ENCODE measurements at regions not wholly inside any gene's neighbourhood (a gene's known extent, or its start where the extent isn't known, plus 50 kb on each side); places are given as distances from the start of the nearest gene placed in this dataset.

DNA sequence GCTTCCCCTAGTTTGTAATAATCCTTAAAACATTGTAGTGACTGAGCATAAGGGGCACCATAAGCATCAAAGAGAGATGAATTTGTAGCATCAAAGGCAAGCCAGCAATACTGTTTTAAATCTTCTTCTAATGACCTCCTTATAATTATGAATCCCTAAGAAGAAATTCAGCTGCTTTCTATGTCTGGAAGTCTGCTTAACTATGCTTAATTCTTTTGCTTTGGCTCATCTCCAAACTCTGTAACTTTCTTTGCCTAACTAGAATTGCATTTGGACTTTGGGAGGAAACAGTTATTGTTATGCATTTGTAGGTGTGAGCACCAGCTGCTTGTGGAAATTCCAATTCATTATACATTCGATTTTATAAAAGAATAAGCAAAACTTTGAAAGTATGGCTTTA, 117.7 kb upstream of the SPATA16 start:
- no peak for DNase-seq (ENCODE audit: low read depth, low spot score)
- no peak overlapping the region for H3K4me2 ChIP-seq (ENCODE audit: control insufficient read depth, extremely low read depth, insufficient read depth, low read depth, low read length)
- H3K79me2 ChIP-seq (ENCODE audit: control insufficient read depth, insufficient read depth, low read length): no peaks in the 10 kb centered on the region
- no peaks in the 10 kb centered on the region for H3K9me1 ChIP-seq (ENCODE audit: control insufficient read depth, extremely low read depth, insufficient read depth, low read length)
- no peaks in the 10 kb centered on the region for H3K9me3 ChIP-seq (ENCODE audit: control insufficient read depth, low read depth, low read length)
- dilution Hi-C loops (cut with MboI; ENCODE audit: extremely low pct_ligation_motif_present, low sequenced_read_pairs): no loop called here
- no peak for FAIRE-seq
- H4K20me1 ChIP-seq (ENCODE audit: control insufficient read depth, extremely low read depth, insufficient read depth, low read length): no peaks in the 10 kb centered on the region
- no peak for TF ChIP-seq EZH2 (IDR thresholded peaks at IDR 0.05; ENCODE audit: low read length)
- H3K9ac ChIP-seq (ENCODE audit: control insufficient read depth, extremely low read depth, insufficient read depth, low read length): no peak overlapping the region
- H3K27me3 ChIP-seq (ENCODE audit: control insufficient read depth, extremely low read depth, insufficient read depth, low read length): no peaks in the 10 kb centered on the region
- no peaks in the 10 kb centered on the region for H3K4me1 ChIP-seq (ENCODE audit: control insufficient read depth, extremely low read depth, insufficient read depth, low read length)
- no peak overlapping the region for H3K27ac ChIP-seq (ENCODE audit: control insufficient read depth, insufficient read depth, low read length)
- H2AFZ ChIP-seq (ENCODE audit: control insufficient read depth, low read length): no peak overlapping the region
- H3K36me3 ChIP-seq (ENCODE audit: control insufficient read depth in 2 of 2, extremely low read depth in 1 of 2, insufficient read depth in 2 of 2, low read length in 2 of 2): no peaks in the 10 kb centered on the region
- no peak overlapping the region for H3K4me3 ChIP-seq (ENCODE audit: control insufficient read depth in 2 of 3, extremely low read depth in 1 of 3, insufficient read depth in 2 of 3, low read depth in 1 of 3, low read length in 3 of 3)

DNA sequence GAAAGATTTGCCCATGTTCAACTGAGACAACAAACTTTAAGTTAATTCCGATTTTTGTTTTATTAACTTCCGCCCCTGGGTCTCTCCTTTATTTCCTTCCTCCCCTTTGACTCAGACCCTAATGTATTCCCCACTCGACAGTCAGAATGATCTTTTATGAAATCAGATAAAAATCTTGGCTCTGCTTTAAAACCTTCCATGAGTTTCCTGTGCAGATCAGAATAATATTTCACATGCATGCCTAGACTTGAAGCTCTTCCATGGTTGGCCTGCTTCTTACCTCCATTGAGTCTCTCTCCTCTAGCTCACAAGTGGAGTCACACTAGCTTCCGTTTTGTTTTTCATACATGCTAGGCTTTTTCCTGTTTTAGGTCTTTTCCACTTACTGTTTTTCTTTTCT, 116.8 kb upstream of the SPATA16 start:
- no peaks in the 10 kb centered on the region for H3K9me3 ChIP-seq (ENCODE audit: control insufficient read depth, low read depth, low read length)
- H4K20me1 ChIP-seq (ENCODE audit: control insufficient read depth, extremely low read depth, insufficient read depth, low read length): no peaks in the 10 kb centered on the region
- no peaks in the 10 kb centered on the region for H3K4me1 ChIP-seq (ENCODE audit: control insufficient read depth, extremely low read depth, insufficient read depth, low read length)
- H3K79me2 ChIP-seq (ENCODE audit: control insufficient read depth, insufficient read depth, low read length): no peaks in the 10 kb centered on the region
- TF ChIP-seq, protein P1, sequence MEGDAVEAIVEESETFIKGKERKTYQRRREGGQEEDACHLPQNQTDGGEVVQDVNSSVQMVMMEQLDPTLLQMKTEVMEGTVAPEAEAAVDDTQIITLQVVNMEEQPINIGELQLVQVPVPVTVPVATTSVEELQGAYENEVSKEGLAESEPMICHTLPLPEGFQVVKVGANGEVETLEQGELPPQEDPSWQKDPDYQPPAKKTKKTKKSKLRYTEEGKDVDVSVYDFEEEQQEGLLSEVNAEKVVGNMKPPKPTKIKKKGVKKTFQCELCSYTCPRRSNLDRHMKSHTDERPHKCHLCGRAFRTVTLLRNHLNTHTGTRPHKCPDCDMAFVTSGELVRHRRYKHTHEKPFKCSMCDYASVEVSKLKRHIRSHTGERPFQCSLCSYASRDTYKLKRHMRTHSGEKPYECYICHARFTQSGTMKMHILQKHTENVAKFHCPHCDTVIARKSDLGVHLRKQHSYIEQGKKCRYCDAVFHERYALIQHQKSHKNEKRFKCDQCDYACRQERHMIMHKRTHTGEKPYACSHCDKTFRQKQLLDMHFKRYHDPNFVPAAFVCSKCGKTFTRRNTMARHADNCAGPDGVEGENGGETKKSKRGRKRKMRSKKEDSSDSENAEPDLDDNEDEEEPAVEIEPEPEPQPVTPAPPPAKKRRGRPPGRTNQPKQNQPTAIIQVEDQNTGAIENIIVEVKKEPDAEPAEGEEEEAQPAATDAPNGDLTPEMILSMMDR (optimal IDR thresholded peaks at IDR 0.05 in 1 of 3, IDR thresholded peaks at IDR 0.05 in 1 of 3, conservative IDR thresholded peaks at IDR 0.05 in 1 of 3; ENCODE audit: extremely low read depth in 1 of 3, insufficient read depth in 2 of 3, low read length in 3 of 3): no peak
- no peak for TF ChIP-seq EZH2 (IDR thresholded peaks at IDR 0.05; ENCODE audit: low read length)
- H3K9me1 ChIP-seq (ENCODE audit: control insufficient read depth, extremely low read depth, insufficient read depth, low read length): no peaks in the 10 kb centered on the region
- dilution Hi-C loops (cut with MboI; ENCODE audit: extremely low pct_ligation_motif_present, low sequenced_read_pairs): no loop called here
- H3K4me3 ChIP-seq (ENCODE audit: control insufficient read depth in 2 of 3, extremely low read depth in 1 of 3, insufficient read depth in 2 of 3, low read depth in 1 of 3, low read length in 3 of 3): no peak overlapping the region
- H3K36me3 ChIP-seq (ENCODE audit: control insufficient read depth in 2 of 2, extremely low read depth in 1 of 2, insufficient read depth in 2 of 2, low read length in 2 of 2): no peaks in the 10 kb centered on the region
- DNase-seq (ENCODE audit: low read depth, low spot score) (no peak), FAIRE-seq (no peak)
- H2AFZ ChIP-seq (ENCODE audit: control insufficient read depth, low read length): no peak overlapping the region
- no peaks in the 10 kb centered on the region for H3K27me3 ChIP-seq (ENCODE audit: control insufficient read depth, extremely low read depth, insufficient read depth, low read length)
- no peak overlapping the region for H3K9ac ChIP-seq (ENCODE audit: control insufficient read depth, extremely low read depth, insufficient read depth, low read length)
- H3K4me2 ChIP-seq (ENCODE audit: control insufficient read depth, extremely low read depth, insufficient read depth, low read depth, low read length): no peak overlapping the region
- no peak overlapping the region for H3K27ac ChIP-seq (ENCODE audit: control insufficient read depth, insufficient read depth, low read length)

DNA sequence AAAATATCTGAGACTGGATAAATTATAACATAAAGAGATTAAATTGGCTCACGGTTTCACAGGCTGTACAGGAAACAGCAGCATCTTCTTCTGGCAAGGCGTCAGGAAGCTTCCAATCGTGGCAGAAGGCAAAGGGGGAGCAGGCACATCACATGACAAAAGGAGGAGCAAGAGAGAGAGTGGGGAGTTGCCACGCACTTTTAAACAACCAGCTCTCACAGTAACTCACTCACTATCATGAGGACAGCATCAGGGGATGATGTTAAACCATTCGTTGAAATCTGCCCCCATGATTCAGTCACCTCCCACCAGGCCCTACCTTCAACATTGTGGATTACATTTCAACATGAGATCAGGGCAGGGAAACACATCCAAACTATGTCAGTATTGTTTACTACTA, 114.5 kb upstream of the SPATA16 start:
- no peak for FAIRE-seq
- TF ChIP-seq EZH2 (IDR thresholded peaks at IDR 0.05; ENCODE audit: low read length): no peak
- TF ChIP-seq, protein P1 (optimal IDR thresholded peaks at IDR 0.05 in 1 of 3, IDR thresholded peaks at IDR 0.05 in 1 of 3, conservative IDR thresholded peaks at IDR 0.05 in 1 of 3; ENCODE audit: extremely low read depth in 1 of 3, insufficient read depth in 2 of 3, low read length in 3 of 3): no peak
- no peaks in the 10 kb centered on the region for H4K20me1 ChIP-seq (ENCODE audit: control insufficient read depth, extremely low read depth, insufficient read depth, low read length)
- H3K4me3 ChIP-seq (ENCODE audit: control insufficient read depth in 2 of 3, extremely low read depth in 1 of 3, insufficient read depth in 2 of 3, low read depth in 1 of 3, low read length in 3 of 3): no peak overlapping the region
- no peaks in the 10 kb centered on the region for H3K27me3 ChIP-seq (ENCODE audit: control insufficient read depth, extremely low read depth, insufficient read depth, low read length)
- H2AFZ ChIP-seq (ENCODE audit: control insufficient read depth, low read length): no peak overlapping the region
- no peak overlapping the region for H3K4me2 ChIP-seq (ENCODE audit: control insufficient read depth, extremely low read depth, insufficient read depth, low read depth, low read length)
- DNase-seq (ENCODE audit: low read depth, low spot score): no peak
- no peaks in the 10 kb centered on the region for H3K79me2 ChIP-seq (ENCODE audit: control insufficient read depth, insufficient read depth, low read length)
- no peaks in the 10 kb centered on the region for H3K9me1 ChIP-seq (ENCODE audit: control insufficient read depth, extremely low read depth, insufficient read depth, low read length)
- no peak overlapping the region for H3K27ac ChIP-seq (ENCODE audit: control insufficient read depth, insufficient read depth, low read length)
- no peaks in the 10 kb centered on the region for H3K4me1 ChIP-seq (ENCODE audit: control insufficient read depth, extremely low read depth, insufficient read depth, low read length)
- H3K9me3 ChIP-seq (ENCODE audit: control insufficient read depth, low read depth, low read length): no peaks in the 10 kb centered on the region
- no peaks in the 10 kb centered on the region for H3K36me3 ChIP-seq (ENCODE audit: control insufficient read depth in 2 of 2, extremely low read depth in 1 of 2, insufficient read depth in 2 of 2, low read length in 2 of 2)
- dilution Hi-C loops (cut with MboI; ENCODE audit: extremely low pct_ligation_motif_present, low sequenced_read_pairs): no loop called here
- no peak overlapping the region for H3K9ac ChIP-seq (ENCODE audit: control insufficient read depth, extremely low read depth, insufficient read depth, low read length)
